HPDE6-E6E7 (cell line): ENCODE measurements at regions not wholly inside any gene's neighbourhood (a gene's known extent, or its start where the extent isn't known, plus 50 kb on each side); places are given as distances from the start of the nearest gene placed in this dataset.

Experiments
- DNase-seq: peaks from one replicate; pipeline ENCODE4 v3.0.0; 2011; ENCODE audit warnings: missing footprints; ENCODE audit errors: extremely low spot score

- DNase-seq, result no peak
Measured at GRCh38 chr9:127553793-127554192, 58.3 kb upstream of the STXBP1 start.

GRCh38 chr9:127554966-127555839 is 56.9 kb upstream of the STXBP1 start:
- no peak for DNase-seq

- DNase-seq, result peak; percentile 98
Measured at GRCh38 chr9:127555840-127556820, 55.9 kb upstream of the STXBP1 start.

GRCh38 chr9:127556871-127557270 is 55.2 kb upstream of the STXBP1 start:
- no peak for DNase-seq

GRCh38 chr9:127557466-127557869 is 54.6 kb upstream of the STXBP1 start:
- DNase-seq, result no peak

- no peak for DNase-seq
Measured at GRCh38 chr9:127557998-127558546, 54.0 kb upstream of the STXBP1 start.

GRCh38 chr9:127558581-127559246 is 53.4 kb upstream of the STXBP1 start:
- DNase-seq, result no peak

- DNase-seq, result no peak
Measured at GRCh38 chr9:127559247-127559680, 52.8 kb upstream of the STXBP1 start.

- DNase-seq, result peak; percentile 97
Measured at GRCh38 chr9:127561491-127562278, 50.4 kb upstream of the STXBP1 start.
